CD4-positive, alpha-beta T cell treated with Interferon alpha-2 for 1 hour (primary cell): ENCODE measurements at regions not wholly inside any gene's neighbourhood (a gene's known extent, or its start where the extent isn't known, plus 50 kb on each side); places are given as distances from the start of the nearest gene placed in this dataset.

ENCODE experiments used
- DNase-seq, 2 donors: peaks; one replicate each; pipeline ENCODE4 v3.0.0-alpha.2; 2020 to 2022

DNA sequence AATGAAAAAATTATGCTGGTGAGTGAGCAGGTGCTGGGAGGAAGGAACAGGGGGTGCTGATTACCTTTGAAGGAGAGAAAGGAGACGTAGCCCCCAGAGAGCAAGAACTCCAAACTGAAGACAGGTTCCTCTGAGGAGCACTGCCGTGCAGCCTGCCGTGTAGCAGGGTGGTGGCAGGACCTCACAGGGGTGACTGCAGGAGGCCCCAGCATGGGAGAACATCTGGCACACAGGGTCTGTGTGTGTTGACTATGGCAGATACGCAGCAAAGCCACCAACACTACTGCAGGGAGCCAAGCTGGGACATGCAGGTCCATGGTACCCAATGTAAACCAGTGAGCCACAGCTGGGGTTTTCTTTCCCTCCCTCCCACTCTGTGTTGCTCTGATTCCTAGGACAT lies 192.1 kb upstream of the PDE1C start:
- no peak for DNase-seq

DNA sequence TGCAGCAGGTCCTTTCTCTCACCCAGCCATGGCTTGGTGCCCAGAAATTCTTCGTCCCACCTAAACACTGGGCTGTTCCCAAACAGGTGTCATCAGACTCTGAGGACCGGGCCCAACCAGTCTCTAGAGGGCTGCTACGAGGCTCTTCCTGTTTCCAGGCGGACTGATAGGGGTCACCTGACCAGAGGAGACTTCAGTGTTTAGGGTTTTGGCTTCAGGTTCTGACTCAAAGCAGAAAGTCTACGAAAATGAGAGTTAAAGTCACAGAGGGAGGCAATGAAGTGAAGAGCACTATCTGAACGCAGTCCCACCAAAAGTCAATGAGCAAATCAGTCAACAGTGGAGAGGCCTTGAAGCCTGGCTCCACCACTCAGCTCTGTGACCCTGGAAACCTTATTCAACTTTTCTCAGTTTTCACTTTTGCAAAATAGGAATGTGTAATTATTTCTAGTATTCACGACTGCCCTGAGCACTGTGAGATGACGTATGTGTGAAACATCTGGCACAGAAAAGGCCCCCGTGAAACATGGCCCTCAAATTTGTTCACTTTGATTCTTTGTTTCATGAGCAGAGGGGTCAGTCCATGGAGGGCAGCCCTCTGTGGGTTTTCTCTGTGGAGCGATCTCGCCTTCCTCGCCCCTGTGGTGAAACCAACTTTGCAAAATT lies 189.9 kb upstream of the PDE1C start:
- DNase-seq: no peak

DNA sequence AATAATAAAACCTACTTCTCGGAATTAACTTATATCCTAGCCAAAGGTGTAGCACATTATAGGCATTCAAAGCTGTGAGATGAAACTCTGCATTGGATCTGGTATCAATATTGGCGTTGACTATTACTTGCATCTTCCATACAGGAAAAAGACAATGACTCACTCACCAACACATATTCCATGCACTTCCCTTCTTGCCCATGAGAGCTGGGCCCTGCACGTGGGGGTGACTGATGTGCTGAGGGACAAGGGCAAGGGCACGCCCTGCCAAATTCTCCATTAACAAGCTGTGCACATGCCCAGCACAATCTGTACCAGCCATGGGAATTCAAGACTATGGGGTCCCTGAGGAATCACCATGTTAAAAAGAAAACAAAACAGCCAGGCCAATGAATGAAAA lies 188.1 kb upstream of the PDE1C start:
- DNase-seq: no peak

DNA sequence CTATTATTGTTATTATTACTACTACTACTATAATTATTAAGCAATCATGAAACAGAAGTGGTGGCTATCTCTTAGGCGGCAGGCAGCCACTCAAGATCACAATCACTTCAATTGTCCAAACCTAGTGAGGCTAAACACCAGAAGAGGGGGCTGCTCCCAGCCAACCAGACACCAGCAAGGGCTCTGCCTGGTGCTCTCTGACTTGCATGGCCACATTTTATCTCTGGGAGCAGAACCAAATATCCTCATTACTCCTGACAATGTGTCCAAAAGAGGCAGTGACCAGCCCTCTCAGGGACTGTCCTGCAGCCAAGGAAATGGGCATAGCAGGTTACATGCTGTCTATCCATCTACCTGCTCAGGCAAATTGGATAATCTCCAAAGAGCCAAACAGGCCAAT lies 187.4 kb upstream of the PDE1C start:
- no peak for DNase-seq

DNA sequence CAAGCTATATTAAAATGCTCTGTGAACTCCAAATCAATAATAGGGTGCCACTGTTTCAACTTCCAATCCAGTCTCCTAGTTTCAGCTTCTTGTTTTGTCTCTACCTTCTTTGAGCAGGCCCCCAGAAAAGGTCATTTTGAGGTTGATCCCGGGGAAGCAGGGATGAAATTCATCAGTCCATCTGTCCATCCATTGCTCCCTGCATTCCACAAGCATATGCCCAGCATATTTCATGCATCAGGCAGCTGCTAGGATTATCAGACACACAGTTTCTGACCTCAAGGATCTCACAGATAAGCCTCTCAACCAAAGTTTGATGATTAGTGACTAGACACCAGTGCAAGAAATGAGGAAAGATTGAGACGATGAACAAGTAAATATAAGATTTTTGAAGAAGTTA lies 186.6 kb upstream of the PDE1C start:
- DNase-seq: no peak

DNA sequence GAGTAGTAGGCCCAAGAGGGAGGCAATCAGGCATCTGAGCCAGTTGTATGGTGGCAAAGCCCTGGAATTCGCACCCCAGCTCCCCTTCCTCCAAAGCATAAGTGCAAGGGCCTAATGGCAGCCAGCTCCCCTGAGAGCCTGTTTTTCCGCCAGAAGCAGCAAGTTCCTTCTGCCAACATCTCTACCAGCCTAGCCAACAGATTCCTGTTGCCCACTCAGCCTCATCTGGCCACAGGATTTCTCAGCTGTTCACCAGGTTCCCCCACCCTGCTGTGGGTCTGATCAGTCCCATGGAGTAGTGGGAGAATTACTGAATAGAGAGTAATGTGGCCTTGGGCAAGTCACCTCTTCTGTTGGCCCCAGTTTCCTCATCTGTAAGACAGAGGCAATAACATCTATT lies 186.2 kb upstream of the PDE1C start:
- no peak for DNase-seq

DNA sequence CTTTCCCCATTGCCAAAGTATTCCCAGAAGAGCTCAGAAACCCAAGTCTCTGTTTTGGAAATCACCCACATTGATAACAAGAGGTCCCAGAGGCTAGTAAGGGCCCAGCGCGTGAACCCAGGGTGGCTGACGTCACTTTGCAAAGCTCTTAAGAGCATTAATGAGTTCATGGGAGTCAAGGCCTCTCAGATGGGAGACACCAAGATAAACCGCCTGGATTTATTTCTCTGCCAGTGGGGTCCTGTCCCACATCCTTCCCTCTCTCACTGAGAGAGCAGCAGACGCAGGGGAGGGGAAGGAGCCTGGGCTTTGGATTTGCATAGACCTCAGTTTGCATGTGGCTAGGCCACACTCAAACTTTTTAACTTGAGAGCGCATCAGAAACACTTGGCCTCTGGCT lies 184.8 kb upstream of the PDE1C start:
- DNase-seq: no peak

DNA sequence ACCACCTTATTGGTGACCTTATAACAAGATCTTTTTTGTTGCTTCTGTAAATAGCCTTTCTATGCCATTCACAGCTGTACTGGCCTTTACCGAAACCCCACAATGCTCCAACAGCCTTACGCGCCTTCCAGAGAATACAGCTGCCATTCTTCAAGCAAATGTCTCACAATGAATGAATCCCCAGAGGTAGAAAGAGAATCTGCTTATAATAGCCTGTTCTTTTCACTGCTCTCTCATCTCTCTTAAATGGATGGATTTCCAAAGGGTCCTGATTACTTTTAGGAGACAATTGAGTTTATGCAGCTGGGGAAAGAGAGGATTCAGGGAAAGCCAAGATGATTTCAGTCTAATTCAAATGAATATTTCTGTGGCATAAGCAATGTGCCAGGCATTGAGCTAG lies 183.1 kb upstream of the PDE1C start:
- no peak for DNase-seq

DNA sequence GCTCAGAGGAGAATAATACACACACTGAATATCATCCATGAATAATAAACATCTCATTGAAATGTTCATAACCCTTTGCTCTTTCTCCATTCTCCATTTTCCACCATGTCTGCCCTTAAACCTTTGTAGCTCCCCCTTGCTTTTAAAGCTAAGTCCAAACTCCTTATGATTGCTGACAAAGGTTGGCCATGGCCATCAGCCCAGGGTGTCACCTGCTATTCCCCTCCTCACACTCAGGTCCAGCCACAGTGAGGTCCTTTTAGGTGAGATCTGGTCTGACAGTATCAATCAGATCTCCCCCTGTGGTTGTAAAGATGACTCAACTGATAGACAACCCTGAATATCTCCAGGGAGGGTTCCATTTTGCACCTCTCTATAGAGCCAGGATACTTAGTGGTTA lies 181.5 kb upstream of the PDE1C start:
- DNase-seq: no peak

DNA sequence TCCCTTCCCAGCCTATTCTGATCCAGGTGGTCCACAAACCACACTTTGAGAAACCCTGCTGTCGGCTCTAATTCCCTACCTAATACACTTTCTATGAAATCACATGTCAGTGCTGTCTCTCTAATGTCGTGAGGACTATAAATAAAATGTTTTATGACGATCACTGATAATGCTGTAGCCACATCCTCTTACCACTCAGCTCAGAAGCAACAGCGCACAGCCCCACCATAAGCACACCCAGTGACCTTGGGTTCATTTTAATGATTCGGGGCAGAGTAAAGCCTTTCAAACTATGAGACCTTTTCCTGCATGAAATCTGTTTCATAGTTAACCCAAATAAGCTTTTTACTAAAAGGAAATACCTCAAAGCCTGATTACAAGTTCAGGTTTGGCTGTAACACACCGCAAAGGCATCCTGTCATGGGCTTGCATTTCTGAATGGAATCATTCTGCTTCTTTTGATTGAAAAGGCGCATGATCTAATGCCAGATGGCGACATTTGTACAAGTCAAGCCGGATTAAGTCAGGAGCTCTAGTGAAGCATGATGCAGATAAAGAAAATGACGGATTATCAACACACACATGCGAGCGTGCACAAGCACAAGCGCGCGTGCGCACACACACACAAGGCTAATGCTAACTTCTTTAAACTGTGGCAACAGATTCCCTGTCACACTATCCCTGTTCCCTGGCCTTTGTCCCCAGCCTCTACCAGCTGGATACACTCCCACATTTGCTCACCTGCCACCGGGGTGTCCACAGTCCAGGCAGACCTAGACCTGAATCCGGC lies 180.5 kb upstream of the PDE1C start:
- DNase-seq: no peak

DNA sequence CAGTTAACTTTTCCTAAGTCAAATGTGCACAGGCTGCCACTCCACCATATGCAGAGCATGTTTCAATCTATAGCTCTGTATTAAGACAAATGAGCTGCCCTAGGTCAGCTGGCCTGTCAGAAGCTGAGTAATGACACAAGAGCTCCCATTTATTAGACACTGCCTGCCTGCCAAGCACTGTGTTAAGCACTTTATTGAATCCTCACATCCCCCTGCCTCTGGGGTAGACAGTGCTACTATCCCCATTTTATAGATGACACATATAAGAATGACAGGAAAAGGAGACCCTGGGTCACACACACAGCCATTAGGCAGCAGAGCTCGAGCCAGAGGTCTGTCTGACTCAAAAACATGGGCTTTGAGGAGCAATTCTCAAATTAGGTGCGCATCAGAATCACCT lies 179.8 kb upstream of the PDE1C start:
- no peak for DNase-seq

DNA sequence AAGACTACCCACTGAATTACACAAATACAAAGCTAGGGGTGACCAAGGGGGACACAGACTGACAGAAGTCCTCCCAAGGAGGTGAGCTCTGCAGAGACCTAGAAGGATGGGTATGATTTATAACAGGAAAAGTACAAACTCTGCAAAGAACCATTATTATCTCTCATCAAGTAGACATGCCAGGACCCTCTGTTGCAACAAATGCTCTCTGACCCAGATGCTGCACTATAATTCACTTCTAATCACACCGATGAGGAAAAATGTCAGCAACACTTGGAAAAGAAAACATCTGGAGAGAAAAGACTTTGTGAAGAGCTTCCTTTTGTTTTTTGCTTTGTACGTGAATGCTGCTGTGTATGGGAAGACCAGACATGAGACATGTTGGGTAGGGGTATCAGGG lies 178.3 kb upstream of the PDE1C start:
- DNase-seq: no peak

DNA sequence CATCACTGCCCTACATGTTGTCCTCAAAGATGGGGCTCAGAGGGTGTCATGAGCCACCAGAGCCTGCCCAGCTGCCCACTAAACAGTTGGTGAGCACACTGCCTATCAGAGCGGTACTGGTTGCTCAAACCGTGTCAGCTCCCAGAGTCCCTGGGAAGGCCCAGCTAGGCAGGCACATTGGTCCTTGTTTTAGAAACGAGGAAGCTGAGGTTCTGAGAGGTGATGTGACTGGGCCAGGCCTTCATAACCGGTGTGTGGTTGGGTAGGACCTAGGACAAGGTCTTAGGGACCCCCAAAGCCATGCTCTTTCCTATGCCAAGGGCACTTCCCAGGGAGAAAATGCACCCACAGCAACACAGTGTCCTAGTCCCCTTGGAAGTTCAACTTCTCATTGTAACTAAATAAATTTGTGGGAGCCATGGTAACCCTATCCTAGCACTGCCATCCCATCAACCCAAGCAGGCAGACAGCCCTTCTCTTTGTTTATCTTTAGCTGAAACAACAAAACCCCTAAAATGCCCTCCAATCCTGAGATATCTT lies 174.7 kb upstream of the PDE1C start:
- no peak for DNase-seq

DNA sequence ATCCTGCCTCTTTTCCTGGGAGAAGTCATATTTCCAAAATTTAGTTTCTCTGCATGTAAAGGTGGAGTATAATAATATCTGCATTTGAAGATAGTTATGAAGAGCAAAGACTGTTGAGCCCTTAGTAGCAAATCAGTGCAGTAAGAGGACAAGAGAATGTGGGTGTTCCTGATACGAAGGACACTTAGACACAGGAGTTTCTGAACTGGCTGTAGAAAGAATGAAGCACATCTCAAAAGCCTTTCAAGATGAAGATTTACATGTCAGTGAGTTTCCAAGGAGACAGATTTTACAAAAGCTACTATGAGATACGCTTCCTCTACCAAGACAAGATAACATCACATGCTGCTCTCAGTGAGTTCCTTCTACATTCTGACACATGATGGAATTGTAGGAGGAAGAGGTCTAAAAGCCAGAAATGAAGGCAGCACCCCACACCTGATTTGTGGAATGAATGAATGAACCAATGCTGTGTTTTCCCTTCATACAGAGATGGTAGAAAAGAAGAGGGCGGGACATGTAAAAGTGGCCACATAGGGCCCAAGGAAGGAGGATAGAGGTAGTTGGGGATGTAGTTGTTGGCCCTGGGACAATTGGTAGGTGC lies 173.6 kb upstream of the PDE1C start:
- no peak for DNase-seq

DNA sequence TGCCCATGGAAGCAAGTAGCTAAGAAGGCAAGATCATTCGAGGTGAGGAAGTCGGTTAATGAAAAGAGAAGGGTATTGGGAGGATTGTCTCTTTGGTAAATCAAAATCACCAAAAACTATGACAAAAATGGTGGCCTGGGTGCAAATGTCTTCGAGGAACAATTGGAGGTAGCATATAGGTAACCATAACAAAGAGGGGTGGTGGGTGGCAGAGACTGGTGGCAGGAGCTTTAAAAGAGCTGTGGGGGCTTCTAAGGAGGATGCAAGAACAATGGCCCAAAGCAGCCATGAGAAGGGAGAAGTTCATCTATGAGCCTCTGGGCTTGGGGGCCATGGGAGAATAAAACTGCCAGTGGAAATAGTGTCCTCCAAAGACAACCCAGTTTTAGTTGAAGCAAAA lies 172.2 kb upstream of the PDE1C start:
- no peak for DNase-seq

DNA sequence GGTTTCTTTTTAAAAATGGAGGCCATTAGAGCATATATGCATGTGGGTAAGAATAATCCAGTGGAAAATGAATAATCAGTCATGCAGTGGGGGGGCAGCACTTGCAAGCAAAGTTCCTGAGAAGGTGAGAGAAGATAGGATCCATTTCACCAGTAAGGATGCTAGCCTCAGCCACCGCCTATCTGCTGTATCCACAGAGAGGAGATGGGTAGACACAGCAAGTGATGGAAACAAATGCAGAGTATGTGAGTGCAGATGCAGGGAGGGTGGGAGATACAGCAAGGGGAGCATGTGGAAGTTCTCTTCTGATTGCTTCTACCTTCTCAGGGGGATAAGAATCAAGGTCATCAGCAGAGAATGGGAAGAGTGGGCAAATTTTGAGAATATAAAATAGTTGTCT lies 171.4 kb upstream of the PDE1C start:
- no peak for DNase-seq

DNA sequence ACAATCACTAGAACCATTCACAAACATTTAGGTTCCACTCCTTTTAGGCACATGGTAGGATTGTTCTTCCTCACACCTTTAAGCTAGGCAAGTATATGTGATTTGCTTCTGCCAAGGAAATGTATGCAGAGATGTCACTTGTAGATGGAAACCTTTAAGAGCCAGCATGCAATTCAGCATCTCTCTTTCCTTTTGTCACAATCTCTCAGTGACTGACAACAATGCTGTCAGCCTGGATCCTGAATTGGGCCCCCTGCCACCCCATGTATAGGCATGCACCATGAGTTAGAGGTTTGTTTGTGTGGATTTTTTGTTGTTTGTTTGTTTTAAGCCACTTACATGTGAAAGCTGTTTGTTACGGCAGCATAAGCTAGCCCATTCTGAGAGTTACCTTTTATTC lies 169.6 kb upstream of the PDE1C start:
- DNase-seq: no peak

DNA sequence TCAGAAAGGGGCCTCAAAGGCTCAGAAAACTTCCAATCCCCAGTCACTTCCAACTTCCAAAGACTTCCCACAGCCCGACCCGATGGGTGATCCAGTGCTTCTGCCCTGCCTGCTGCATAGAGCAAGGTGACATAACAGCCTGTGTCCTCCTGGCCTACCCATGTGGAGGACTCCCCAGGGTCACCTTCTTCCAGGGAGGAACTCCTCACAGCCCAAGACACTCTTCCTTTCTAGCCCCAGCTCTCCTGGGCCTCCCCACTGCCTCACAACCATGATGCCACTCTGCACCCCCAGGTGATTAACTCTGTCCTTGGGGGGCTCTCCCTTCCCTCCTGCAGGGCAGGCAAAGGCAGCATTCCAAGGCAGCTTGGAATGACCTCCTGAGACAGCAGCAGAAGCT lies 158.4 kb upstream of the PDE1C start:
- no peak for DNase-seq

DNA sequence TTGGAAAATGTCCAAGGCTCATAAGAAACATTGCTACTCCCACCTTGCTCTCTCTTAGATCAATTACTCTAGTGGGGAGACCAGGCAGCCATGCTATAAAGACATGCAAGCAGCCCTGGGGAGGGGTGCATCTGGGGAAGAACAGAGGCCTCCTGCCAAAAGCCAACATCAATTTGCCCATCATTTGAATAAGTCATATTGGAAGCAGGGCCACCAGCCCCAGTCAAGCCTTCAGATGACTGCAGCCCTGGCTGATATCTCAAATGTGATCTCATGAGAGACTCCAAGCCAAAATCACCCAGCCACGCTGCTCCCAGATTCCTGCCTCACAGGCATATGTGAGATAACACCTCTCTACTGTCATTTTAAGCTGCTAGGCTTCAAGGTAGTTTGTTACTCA lies 157.5 kb upstream of the PDE1C start:
- no peak for DNase-seq

DNA sequence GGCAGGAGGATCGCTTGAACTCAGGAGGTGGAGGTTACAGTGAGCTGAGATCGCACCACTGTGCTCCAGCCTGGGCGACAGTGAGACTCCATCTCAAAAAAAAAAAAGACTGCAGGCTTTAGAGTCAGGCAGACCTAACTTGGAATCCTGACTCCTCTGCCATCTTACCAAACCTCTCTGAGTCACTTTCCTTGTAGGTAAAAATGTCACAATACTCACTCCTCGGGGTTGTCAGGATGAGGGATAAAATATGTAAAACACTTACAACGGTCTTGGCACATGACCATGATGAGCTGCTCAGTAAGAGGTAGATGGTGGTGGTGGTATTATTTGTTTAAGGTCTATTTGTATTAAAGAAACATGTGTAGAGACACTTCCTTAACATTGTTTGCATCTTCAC lies 154.1 kb upstream of the PDE1C start:
- DNase-seq: no peak

DNA sequence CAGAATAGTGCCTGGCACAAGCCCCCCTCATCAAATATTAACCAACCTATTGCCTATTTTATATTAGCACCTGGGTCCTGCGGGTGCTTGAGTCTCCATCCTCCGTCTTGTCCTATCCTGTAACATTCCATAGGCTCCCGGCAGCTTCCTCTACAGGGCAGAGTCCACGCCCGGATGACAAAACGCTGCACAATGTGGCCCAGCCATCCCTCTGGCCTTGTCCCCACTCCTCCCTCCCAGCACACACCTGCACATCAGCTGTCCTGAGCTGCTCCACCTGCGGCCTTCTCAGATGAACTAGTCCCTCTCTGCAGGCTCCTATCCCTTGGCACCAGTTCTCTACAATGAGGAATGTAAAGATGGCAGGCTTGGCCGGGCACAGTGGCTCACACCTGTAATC lies 153.5 kb upstream of the PDE1C start:
- DNase-seq: no peak

DNA sequence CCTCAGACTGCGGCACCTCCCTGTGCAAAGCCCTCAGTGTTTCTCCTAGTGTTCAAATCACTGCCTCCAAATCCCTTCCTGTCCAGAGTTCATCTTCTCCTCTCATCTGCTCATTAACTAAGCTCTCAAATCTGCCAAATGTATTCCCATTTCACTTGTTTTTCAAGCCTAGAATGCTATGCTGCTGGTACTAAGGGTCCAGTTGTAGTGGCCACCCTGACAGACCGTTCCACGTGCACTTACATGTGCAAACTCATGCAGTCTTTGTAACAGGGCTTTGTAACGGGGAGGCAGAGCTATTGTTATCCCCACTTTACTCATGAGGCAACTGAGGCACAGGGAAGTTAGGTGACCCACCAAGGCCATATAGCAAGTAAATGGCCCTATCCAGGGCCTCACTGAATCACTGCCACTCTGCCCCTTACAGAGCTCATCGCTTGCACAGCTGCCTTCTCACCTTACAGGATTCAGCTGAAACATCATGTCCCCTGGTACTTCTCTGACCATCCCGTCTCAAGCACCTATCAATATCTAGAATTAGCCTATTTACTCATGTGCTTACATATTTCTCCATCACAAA lies 153.0 kb upstream of the PDE1C start:
- DNase-seq: no peak

DNA sequence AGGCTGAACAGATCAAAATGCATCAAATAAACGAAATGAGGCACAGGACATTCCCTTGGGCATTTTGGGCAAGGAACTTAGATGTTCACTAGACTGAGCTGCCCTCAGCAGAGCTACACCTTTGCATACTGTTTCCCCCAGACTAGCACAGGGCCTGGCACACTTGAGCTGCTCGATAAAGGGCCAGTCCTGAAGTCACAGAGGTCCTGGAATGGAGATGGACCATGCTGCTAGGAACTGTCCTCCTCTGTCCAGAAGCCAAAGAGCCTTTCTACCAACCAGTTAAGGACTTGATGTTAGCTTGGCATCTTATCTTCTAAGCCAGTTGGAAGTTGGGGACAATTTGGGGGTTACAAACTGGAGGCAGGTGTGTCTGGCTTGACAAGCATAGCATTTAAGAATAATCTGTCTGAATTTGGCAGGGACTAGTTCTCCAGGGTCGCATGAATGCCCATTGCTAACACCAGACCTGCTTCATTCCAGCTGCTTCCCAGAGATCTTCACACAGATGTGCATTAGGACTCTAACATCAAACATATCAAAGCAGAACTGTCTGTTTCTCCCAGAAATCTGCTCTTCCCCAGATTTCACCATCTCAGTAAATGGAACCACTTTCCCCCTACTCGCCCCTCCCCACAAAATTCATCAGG lies 152.2 kb upstream of the PDE1C start:
- no peak for DNase-seq
